ENCODE measurements at regions not wholly inside any gene's neighbourhood (a gene's known extent, or its start where the extent isn't known, plus 50 kb on each side); places are given as distances from the start of the nearest gene placed in this dataset.

DNA sequence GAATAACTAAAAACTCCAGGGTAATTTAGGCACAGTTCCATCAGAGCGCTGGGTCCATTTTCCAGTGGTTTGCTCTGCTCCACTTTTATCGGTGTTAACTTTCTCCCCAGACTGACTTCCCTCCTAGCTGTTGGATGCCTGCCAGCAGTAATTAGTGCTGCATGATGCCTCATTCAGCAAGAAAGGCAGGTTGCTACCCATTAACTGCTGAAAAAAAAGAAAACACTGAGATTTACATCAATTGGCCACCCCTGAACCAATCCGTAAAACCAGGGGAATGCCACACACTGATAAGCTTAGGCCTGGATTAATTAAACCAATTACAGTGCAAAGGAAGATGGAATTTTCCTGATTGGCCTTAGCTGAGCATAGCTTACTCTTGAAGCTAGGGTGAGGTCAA is 182.4 kb upstream of the CXXC4 start:
- DNase-seq (ENCODE audit: low read depth in 2 of 2): no peak

DNA sequence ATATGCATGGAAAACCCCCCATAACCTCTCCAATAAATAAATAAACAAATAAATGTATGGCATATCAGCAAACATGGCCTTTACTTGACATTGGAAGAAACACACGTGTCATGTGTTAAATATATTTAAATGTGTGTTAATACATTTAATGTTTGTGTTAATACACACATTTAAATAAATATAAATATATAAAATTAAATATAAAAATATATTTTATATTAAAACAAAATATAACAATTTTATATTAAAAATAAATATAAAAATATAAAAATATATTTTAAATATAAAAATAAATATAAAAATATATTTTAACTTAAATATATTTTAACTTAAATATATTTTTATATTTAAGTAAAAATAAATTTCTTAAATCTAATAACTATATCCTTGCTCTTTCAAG is 187.6 kb upstream of the CXXC4 start:
- DNase-seq (ENCODE audit: low read depth in 2 of 2): no peak

GRCh38 chr4:104693601-104694201 is 199.0 kb upstream of the CXXC4 start:
- DNase-seq (ENCODE audit: low read depth in 2 of 2): no peak

DNA sequence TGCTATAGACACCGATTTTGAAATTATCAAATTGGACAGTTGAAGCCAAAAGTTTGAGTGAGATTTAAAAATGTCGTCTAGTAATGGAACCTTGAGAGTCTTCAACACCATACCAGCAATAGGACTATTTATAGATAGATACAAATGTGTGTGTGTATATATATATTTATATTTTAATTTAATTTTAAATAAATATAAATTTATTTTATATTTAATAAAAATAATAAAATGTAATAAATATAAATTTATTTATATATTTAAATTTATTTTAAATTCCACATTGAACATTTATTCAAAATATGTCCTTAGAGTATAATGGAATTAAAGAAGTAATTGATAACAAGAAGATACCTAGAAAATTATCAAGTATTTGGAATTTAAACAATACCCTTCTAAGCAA is 221.9 kb upstream of the CXXC4 start:
- no peak for DNase-seq (ENCODE audit: low read depth in 2 of 2)

- no peak for DNase-seq (ENCODE audit: low read depth in 2 of 2)
These were observed 225.0 kb upstream of the CXXC4 start for GRCh38 chr4:104719539-104720230.

- no peak for DNase-seq (ENCODE audit: low read depth in 2 of 2)
These were observed 227.8 kb upstream of the CXXC4 start for GRCh38 chr4:104722467-104722866.

DNA sequence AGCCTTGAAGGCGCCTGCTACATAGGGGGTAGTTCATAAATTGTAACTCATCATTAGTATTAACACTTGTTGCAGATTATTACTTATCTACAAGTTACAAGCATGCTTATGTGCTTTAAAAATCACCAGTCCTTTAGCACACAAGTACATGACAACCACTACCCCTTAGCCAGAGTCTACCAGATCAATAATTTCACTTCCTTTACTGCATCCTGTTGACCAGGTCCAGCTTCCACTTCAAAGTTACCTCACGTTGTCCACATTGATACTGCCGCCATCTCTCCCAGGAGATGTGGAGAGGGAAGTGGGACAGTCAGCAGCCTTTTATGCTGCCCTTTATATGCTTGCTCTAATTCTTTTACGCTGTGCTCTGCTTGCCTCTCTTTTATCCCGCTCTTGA is 231.3 kb upstream of the CXXC4 start:
- no peak for DNase-seq (ENCODE audit: low read depth in 2 of 2)

DNA sequence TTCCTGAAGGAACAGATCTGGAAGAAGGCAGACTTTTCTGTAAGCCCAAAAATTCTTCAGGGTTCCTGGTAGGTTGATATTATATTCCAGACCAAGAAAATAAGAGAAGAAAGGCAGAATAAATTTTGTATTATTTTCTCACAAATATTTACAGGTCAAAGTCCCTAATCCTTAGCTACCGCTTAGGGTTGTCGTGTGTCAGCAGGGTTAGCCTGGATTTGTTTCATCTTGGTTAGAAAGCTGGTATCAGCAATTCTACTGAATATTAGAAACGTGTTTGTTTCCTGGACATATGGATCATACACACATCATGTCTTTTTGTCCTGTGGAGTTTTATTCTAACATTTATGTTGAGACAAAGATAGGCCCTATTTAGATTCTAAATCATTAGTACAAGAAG is 232.9 kb upstream of the CXXC4 start:
- no peak for DNase-seq (ENCODE audit: low read depth in 2 of 2)

DNA sequence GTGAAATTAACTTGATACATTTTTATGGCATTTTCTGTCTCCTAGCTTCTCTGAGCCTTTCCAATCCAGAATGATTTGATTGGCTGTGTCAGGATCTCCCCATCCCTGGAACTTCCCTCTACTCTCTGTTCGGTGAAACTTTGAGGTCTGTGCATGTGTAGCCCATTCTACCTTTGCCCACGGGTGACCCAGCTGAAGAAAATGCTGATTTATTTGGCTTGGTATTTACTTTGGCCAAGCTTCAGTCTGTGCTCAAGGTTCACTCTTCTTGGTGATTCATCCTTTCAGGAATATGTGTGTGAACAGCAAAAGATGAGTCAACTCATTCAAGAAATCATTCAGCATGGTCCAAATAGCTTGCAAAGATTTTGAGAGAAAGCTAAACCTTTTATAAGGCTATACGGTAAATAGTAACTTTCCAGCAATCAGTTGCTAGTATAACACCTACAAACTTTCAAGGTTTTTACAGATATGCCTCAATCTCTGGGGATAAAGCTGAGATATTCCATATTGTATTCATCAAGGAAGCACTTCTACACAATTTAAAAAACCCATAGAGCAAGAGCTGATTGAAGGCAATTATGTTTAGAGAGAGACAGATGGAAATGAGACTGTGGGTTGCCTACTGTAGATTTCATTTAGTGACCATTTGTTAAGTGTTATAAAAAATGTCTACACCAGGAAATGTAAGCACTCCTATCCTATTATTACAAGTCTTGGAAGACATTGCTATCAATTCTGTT is 233.9 kb upstream of the CXXC4 start:
- DNase-seq (ENCODE audit: low read depth in 2 of 2): no peak

DNA sequence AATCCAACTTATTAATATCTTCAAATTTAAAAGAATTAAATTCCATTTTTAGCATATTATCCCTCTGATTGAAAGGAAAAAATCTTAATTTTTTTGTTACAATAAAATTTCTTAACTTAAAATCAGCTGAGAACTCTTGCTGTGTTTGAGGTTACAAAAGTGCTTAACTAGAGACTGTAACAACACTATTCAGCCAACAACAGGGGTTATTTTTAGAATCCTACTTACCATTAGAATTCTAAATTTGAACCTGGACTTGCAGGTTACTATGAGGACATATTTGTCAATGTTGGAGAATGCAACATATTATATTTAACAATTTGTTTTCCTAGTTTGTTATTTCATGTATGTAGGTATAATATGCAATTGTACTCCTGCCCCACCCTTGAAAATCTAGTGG is 238.1 kb upstream of the CXXC4 start:
- DNase-seq (ENCODE audit: low read depth in 2 of 2): no peak

- no peak for DNase-seq (ENCODE audit: low read depth in 2 of 2)
These were observed 240.5 kb upstream of the CXXC4 start for GRCh38 chr4:104735174-104735573.

- DNase-seq (ENCODE audit: low read depth in 2 of 2): no peak
These were observed 245.5 kb upstream of the CXXC4 start for GRCh38 chr4:104740161-104740560.

DNA sequence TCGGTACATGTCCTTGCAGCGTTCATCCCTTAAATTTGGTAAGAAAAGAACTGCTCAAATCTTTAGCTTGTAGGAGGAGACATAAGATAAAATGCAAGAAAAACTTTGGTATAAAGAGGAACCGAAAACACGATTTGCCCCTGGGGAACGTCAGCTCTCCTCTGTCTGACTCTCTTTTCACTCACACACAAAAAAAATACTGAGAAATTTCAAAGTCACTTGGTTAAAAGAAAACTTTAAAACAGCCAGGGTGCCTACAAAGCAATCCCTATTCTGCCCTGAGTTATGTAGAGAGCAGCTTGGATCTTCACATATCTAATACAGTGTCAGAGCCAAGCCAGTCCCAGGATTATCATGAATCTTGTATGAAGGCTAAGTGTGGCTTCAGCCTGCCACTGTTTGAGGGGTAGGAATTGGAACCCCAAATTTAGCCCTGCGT is 248.5 kb upstream of the CXXC4 start:
- DNase-seq (ENCODE audit: low read depth in 2 of 2): no peak

GRCh38 chr4:104747635-104748034 is 252.9 kb upstream of the CXXC4 start:
- DNase-seq (ENCODE audit: low read depth in 2 of 2): no peak

DNA sequence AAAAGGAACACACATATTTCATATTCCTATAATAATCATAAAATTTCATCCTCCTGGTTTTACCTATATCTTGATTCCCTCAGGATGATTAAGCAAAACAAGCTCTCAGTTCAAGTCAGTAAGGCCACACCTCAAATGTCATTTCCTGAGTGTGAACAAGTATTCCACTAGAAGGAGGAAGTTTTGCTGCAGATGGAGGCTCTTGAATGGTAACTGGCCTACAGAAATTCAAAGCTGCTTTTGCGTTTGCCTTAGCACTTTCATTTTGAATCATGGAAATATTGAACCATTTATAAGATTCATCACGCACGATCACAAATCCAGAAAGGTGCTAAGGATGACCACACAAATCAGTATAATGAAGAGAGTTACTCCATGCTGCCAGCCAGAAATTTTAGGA is 254.4 kb upstream of the CXXC4 start:
- DNase-seq (ENCODE audit: low read depth in 2 of 2): no peak

DNA sequence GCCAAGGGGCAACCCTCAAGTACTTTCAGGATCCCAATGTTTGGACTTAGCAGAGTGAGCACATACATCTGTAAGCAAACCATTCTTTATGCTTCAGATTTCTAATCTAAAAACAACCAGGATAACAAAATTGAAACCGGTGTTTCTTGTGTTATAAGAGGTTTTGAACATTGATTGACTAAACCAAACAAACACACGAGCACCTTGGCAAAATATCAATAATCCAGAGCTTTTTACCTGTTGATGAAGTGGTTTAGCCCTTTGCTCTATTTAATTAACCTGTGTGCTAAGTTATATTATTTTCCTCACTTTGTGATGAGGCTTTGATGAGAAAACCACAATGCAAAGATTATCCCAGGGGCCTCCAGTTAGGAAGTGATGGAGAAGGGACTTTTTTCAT is 255.3 kb upstream of the CXXC4 start:
- no peak for DNase-seq (ENCODE audit: low read depth in 2 of 2)

GRCh38 chr4:104751468-104751867 is 256.8 kb upstream of the CXXC4 start:
- no peak for DNase-seq (ENCODE audit: low read depth in 2 of 2)

GRCh38 chr4:104752337-104752736 is 257.6 kb upstream of the CXXC4 start:
- no peak for DNase-seq (ENCODE audit: low read depth in 2 of 2)

DNA sequence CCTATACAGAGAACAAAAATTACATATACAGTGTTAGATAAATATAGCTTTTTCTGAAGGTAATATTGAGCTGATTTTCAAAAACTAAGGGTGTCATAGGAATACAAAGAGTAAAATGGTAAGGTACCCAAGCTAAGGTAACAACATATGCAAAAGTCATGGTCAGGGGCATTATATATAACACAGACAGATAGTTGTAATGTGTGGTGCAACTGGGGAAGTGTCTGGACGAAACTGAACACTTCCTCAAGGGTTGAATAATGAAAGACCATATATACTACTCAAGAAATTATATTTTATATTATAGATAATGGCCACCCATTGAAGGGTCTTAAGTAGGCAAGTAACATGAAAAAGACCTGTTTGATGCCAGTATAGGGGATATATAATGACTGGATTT is 262.1 kb upstream of the CXXC4 start:
- no peak for DNase-seq (ENCODE audit: low read depth in 2 of 2)

- DNase-seq (ENCODE audit: low read depth in 2 of 2): no peak
These were observed 263.9 kb upstream of the CXXC4 start for GRCh38 chr4:104758574-104758973.

- no peak for DNase-seq (ENCODE audit: low read depth in 2 of 2)
These were observed 269.0 kb upstream of the CXXC4 start for GRCh38 chr4:104763554-104764222.

DNA sequence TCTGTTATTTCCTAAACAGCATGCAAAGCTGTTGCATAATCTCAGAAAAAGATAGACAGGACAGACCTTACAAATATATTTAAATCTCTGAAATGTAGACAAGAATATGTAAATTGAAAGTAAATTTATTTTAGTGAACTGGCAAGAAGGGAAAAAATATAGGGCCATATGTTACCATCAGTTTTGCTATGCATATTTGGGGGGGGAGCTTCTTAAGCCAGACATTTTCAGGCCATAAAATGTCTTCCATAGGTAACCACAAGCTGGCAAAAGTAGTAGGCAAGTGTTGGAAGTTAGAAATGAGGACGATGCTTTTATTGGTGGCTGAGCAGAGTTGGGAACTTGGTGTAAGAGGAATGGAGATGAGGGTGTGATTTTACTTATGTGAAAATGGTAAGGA is 272.0 kb upstream of the CXXC4 start:
- no peak for DNase-seq (ENCODE audit: low read depth in 2 of 2)

- DNase-seq (ENCODE audit: low read depth in 2 of 2): no peak
These were observed 278.2 kb upstream of the CXXC4 start for GRCh38 chr4:104772849-104773248.
